ENCODE measurements at regions not wholly inside any gene's neighbourhood (a gene's known extent, or its start where the extent isn't known, plus 50 kb on each side); places are given as distances from the start of the nearest gene placed in this dataset.

DNA sequence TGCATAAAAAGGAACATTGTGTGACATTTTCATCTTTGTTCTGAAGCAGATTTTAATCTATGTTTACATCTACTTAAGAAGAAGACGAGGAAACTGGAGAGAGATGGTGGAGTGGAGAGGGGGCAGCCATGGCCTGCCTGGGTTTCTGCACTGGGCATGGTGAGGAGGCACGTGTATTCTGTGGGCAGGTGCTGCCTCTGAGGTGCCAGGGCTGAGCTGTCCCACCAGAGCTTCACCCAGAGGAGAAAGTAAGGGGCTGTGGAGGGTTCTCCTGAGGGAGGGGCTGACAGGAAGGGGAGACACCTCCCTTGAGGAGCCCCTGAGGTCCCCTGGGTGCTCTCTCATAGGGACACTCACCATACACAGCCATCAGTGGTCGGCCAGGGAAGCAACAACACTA is 372.4 kb upstream of the OR4E1 start:
- H3K9me3 ChIP-seq (ENCODE audit: low read length), result no peaks in the 10 kb centered on the region
- ATAC-seq (peak; percentile 37; the same call in 1 of the 3 replicates), FAIRE-seq (no peak), DNase-seq (ENCODE audit: low spot score) (no peak)
- H3K9ac ChIP-seq (ENCODE audit: insufficient read depth, low read depth, low read length), result no peak overlapping the region
- no peaks in the 10 kb centered on the region for H3K79me2 ChIP-seq (ENCODE audit: insufficient read depth, low read length)
- H3K4me3 ChIP-seq (replicated peaks in 1 of 3; ENCODE audit: insufficient read depth in 1 of 3, low read depth in 2 of 3, low read length in 3 of 3), result no peak overlapping the region
- 3% methylated on average over 3 of the region's 3 CpGs for WGBS (ENCODE audit: low lambda C conversion rate)
- TF ChIP-seq, protein P1, sequence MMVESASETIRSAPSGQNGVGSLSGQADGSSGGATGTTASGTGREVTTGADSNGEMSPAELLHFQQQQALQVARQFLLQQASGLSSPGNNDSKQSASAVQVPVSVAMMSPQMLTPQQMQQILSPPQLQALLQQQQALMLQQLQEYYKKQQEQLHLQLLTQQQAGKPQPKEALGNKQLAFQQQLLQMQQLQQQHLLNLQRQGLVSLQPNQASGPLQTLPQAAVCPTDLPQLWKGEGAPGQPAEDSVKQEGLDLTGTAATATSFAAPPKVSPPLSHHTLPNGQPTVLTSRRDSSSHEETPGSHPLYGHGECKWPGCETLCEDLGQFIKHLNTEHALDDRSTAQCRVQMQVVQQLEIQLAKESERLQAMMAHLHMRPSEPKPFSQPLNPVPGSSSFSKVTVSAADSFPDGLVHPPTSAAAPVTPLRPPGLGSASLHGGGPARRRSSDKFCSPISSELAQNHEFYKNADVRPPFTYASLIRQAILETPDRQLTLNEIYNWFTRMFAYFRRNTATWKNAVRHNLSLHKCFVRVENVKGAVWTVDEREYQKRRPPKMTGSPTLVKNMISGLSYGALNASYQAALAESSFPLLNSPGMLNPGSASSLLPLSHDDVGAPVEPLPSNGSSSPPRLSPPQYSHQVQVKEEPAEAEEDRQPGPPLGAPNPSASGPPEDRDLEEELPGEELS (CRISPR knock-in tag; IDR thresholded peaks at IDR 0.05), result no peak
- TF ChIP-seq ZNF142 (CRISPR knock-in tag; IDR thresholded peaks at IDR 0.05) (no peak), FOXM1 (CRISPR knock-in tag; IDR thresholded peaks at IDR 0.05) (no peak), ZNF850 (CRISPR knock-in tag; conservative IDR thresholded peaks at IDR 0.05) (no peak)
- TF ChIP-seq, protein P2, sequence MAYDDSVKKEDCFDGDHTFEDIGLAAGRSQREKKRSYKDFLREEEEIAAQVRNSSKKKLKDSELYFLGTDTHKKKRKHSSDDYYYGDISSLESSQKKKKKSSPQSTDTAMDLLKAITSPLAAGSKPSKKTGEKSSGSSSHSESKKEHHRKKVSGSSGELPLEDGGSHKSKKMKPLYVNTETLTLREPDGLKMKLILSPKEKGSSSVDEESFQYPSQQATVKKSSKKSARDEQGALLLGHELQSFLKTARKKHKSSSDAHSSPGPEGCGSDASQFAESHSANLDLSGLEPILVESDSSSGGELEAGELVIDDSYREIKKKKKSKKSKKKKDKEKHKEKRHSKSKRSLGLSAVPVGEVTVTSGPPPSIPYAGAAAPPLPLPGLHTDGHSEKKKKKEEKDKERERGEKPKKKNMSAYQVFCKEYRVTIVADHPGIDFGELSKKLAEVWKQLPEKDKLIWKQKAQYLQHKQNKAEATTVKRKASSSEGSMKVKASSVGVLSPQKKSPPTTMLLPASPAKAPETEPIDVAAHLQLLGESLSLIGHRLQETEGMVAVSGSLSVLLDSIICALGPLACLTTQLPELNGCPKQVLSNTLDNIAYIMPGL (CRISPR knock-in tag; IDR thresholded peaks at IDR 0.05; ENCODE audit: borderline replicate concordance in 1 of 2, low read depth in 1 of 2), result no peak
- no peaks in the 10 kb centered on the region for H3K27me3 ChIP-seq (ENCODE audit: control insufficient read depth in 1 of 2, insufficient read depth in 2 of 2, low read length in 2 of 2)
- BruUV-seq (replicated peaks), result no TSS peak
- no peaks in the 10 kb centered on the region for H3K36me3 ChIP-seq (replicated peaks in 1 of 2; ENCODE audit: control insufficient read depth in 1 of 2, insufficient read depth in 2 of 2, low read length in 2 of 2)
- H3K27ac ChIP-seq (ENCODE audit: extremely low read length, insufficient read depth, low read length), result no peak overlapping the region
- intact Hi-C loops (cut with micrococcal nuclease; ENCODE audit: unreplicated experiment) (no loop called here), in situ Hi-C loops (cut with HindIII; ENCODE audit: extremely low pct_ligation_motif_present, low pct_unique_long_range_greater_than_20kb) (no loop called here)
- no peaks in the 10 kb centered on the region for H4K20me1 ChIP-seq (ENCODE audit: insufficient read depth, low read length)
- H3K4me2 ChIP-seq (ENCODE audit: low read depth, low read length), result no peak overlapping the region
- H2AFZ ChIP-seq (ENCODE audit: low read length), result no peak overlapping the region
- CTCF ChIA-PET (ENCODE audit: low intra/inter-chr PET ratio, low total read pairs), result no interaction called here
- POLR2A ChIA-PET, result no interaction called here
- no peaks in the 10 kb centered on the region for H3K4me1 ChIP-seq (ENCODE audit: insufficient read depth, low read length)

Data from HepG2 (cell line).